IMR-90 (cell line): ENCODE measurements at regions not wholly inside any gene's neighbourhood (a gene's known extent, or its start where the extent isn't known, plus 50 kb on each side); places are given as distances from the start of the nearest gene placed in this dataset.

Experiments
- ATAC-seq: fragments of 200-7000 bp; cut with Tn5 transposase; 2 replicates; pipeline ENCODE4 v1.9.1; 2020; ENCODE audit warnings: low read depth, mild to moderate bottlenecking, moderate library complexity
- BruUV-seq: library from RNA; stranded (reverse); fragments of 400-500 nt; replicated peaks from 2 replicates; lab custom pipeline; 2021; lab: Mats Ljungman, UMichigan
- CTCF ChIA-PET: fragments of 300-600 bp; formaldehyde crosslinking; extraction: SDS; loops from one replicate; lab custom pipeline; 2021; ENCODE audit warnings: antibody characterized with exemption; lab: Yijun Ruan, JAX
- POLR2A ChIA-PET: fragments of 300-600 bp; sonication (Branson Sonifier 250); formaldehyde crosslinking; loops from one replicate; lab custom pipeline; 2022; ENCODE audit warnings: antibody characterized with exemption; ENCODE audit not compliant: unreplicated experiment; lab: Charles Lee
- DNase-seq: peaks from one replicate; pipeline ENCODE4 v3.0.0; 2013
- H2AFZ ChIP-seq: replicated peaks from 2 replicates; pipeline ENCODE3; 2013; ENCODE audit warnings: low read length, mild to moderate bottlenecking; ENCODE audit not compliant: poor library complexity
- H2AK5ac ChIP-seq: 2 replicates; pipeline ENCODE4 v1.6.1; 2013; ENCODE audit warnings: low read depth, low read length, inconsistent platforms
- H2AK9ac ChIP-seq: replicated peaks from 2 replicates; pipeline ENCODE3; 2013; ENCODE audit warnings: mild to moderate bottlenecking, low read depth, low read length, moderate library complexity; ENCODE audit not compliant: poor library complexity
- H2BK120ac ChIP-seq: 2 replicates; pipeline ENCODE4 v1.6.1; 2013; ENCODE audit warnings: low read depth, low read length, inconsistent platforms
- H2BK15ac ChIP-seq: 3 replicates; pipeline ENCODE4 v1.6.1; 2013; ENCODE audit warnings: low read depth, low read length, inconsistent platforms
- H2BK20ac ChIP-seq: 2 replicates; pipeline ENCODE4 v1.6.1; 2013; ENCODE audit warnings: low read depth, mild to moderate bottlenecking, inconsistent platforms, low read length, moderate library complexity
- H2BK5ac ChIP-seq: 2 replicates; pipeline ENCODE4 v1.6.1; 2013; ENCODE audit warnings: mild to moderate bottlenecking, low read depth, low read length, inconsistent platforms; ENCODE audit not compliant: poor library complexity, severe bottlenecking
- H3K14ac ChIP-seq: replicated peaks from 2 replicates; pipeline ENCODE4 v1.6.1; 2013; ENCODE audit warnings: low read depth, low read length, inconsistent platforms
- H3K18ac ChIP-seq: 2 replicates; pipeline ENCODE4 v1.6.1; 2013; ENCODE audit warnings: low read depth, low read length, control low read depth
- H3K23ac ChIP-seq: 2 replicates; pipeline ENCODE4 v1.6.1; 2013; ENCODE audit warnings: low read depth, low read length, inconsistent platforms
- H3K27ac ChIP-seq: 2 replicates; pipeline ENCODE4 v1.5.1; 2013; ENCODE audit warnings: mild to moderate bottlenecking, control low read depth, low read length; ENCODE audit not compliant: insufficient read depth
- H3K27me3 ChIP-seq: 2 replicates; pipeline ENCODE4 v1.6.1; 2013; ENCODE audit warnings: low read length; ENCODE audit not compliant: control insufficient read depth, insufficient read depth
- H3K36me3 ChIP-seq: 2 replicates; pipeline ENCODE4 v1.6.1; 2013; ENCODE audit warnings: low read length, mixed read lengths; ENCODE audit not compliant: control insufficient read depth, insufficient read depth
- H3K4ac ChIP-seq: 2 replicates; pipeline ENCODE4 v1.6.1; 2013; ENCODE audit warnings: low read depth, low read length, inconsistent platforms
- H3K4me1 ChIP-seq: 2 replicates; pipeline ENCODE4 v1.6.1; 2013; ENCODE audit warnings: low read length, mixed read lengths; ENCODE audit not compliant: control insufficient read depth, insufficient read depth
- H3K4me2 ChIP-seq: 2 replicates; pipeline ENCODE4 v1.6.1; 2013; ENCODE audit warnings: low read depth, mild to moderate bottlenecking, control low read depth, low read length, moderate library complexity
- H3K4me3 ChIP-seq: 2 replicates; pipeline ENCODE4 v1.5.1; 2013; ENCODE audit warnings: low read depth, mild to moderate bottlenecking, control low read depth, low read length, moderate library complexity; ENCODE audit not compliant: insufficient read depth
- H3K56ac ChIP-seq: 2 replicates; pipeline ENCODE4 v1.6.1; 2013; ENCODE audit warnings: low read length, inconsistent platforms; ENCODE audit not compliant: insufficient read depth; ENCODE audit errors: extremely low read depth
- H3K79me1 ChIP-seq, 2 experiments: 2 replicates each; pipeline ENCODE4 v1.6.1; 2013; ENCODE audit warnings: low read length in 2 of 2, inconsistent platforms in 1 of 2, low read depth in 1 of 2
- H3K9ac ChIP-seq: 2 replicates; pipeline ENCODE4 v1.6.1; 2013; ENCODE audit warnings: low read depth, low read length, control low read depth
- H3K9me1 ChIP-seq: 2 replicates; pipeline ENCODE4 v1.6.1; 2013; ENCODE audit warnings: low read length, inconsistent platforms; ENCODE audit not compliant: insufficient read depth
- H3K9me3 ChIP-seq: 2 replicates; pipeline ENCODE4 v1.6.1; 2013; ENCODE audit warnings: low read length; ENCODE audit not compliant: control insufficient read depth, insufficient read depth
- H4K20me1 ChIP-seq: 2 replicates; pipeline ENCODE4 v1.6.1; 2013; ENCODE audit warnings: low read length, inconsistent platforms; ENCODE audit not compliant: insufficient read depth
- H4K5ac ChIP-seq: 2 replicates; pipeline ENCODE4 v1.6.1; 2013; ENCODE audit warnings: mild to moderate bottlenecking, low read depth, low read length, control low read depth
- H4K8ac ChIP-seq, 2 experiments: 2 replicates each; pipeline ENCODE4 v1.6.1; 2013; ENCODE audit warnings: low read depth in 2 of 2, low read length in 2 of 2, control low read depth in 1 of 2, inconsistent platforms in 1 of 2
- H4K91ac ChIP-seq: 2 replicates; pipeline ENCODE4 v1.6.1; 2013; ENCODE audit warnings: low read depth, low read length, inconsistent platforms; ENCODE audit not compliant: insufficient read depth
- BHLHE40 ChIP-seq: fragments of 150-350 bp; IDR thresholded peaks from 2 replicates; pipeline ENCODE4 v1.6.1; 2016; ENCODE audit warnings: mild to moderate bottlenecking, low read depth, low read length
- NFE2L2 ChIP-seq: fragments of 150-350 bp; IDR thresholded peaks from 2 replicates; pipeline ENCODE4 v1.6.1; 2016; ENCODE audit warnings: low read depth, mild to moderate bottlenecking, low read length
- WGBS, 2 experiments: methylation state at CpG; one replicate each; pipeline versions ENCODE4 v1.1.5 to v1.1.7; 2013; ENCODE audit warnings: missing lambda C conversion rate in 2 of 2; ENCODE audit not compliant: insufficient read length in 1 of 2; ENCODE audit errors: extremely low coverage in 2 of 2; 5-methylcytosine and 5-hydroxymethylcytosine counted together
- dilution Hi-C: fragments of 300-500 bp; cut with HindIII; formaldehyde crosslinking; loops from one replicate; pipeline ENCODE4 v1.14.3; 2018; ENCODE audit warnings: low sequenced_read_pairs; ENCODE audit not compliant: unreplicated experiment
- in situ Hi-C: fragments of 300-500 bp; cut with MboI; formaldehyde crosslinking; loops from 3 replicates; pipeline ENCODE4 v1.14.3; 2019; ENCODE audit warnings: low sequenced_read_pairs, inconsistent platforms, mixed read lengths
- intact Hi-C: fragments of 100-400 bp; cut with micrococcal nuclease; formaldehyde crosslinking; loops from 2 replicates; pipeline ENCODE4 v1.10.0; 2022

DNA sequence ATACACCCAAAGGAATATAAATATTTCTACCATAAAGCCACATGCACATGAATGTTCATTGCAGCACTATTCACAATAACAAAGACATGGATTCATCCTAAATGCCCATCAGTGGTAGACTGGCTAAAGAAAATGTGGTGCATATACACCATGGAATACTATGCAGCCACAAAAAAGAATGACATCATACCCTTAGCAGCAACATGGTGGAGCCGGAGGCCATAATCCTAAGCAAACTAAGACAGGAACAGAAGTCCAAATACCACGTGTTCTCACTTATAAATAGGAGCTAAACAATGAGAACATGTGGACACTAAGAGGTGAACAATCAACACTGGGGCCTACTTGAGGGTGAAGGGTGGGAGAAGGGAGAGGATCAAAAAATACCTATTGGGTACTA, 198.5 kb downstream of the BMP4 start:
- ATAC-seq, result no peak
- no peak overlapping the region for H3K4me3 ChIP-seq
- H3K14ac ChIP-seq, result no peak overlapping the region
- dilution Hi-C loops (no loop called here), intact Hi-C loops (no loop called here), in situ Hi-C loops (no loop called here)
- H2AFZ ChIP-seq, result no peak overlapping the region
- H4K91ac ChIP-seq, result no peak overlapping the region
- no peak overlapping the region for H3K4me2 ChIP-seq
- no CpG with 5 or more reads among the region's 2 CpGs for WGBS, 2 experiments
- H4K5ac ChIP-seq, result no peak overlapping the region
- no peak for DNase-seq
- CTCF ChIA-PET, result no interaction called here
- H3K18ac ChIP-seq, result no peak overlapping the region
- H4K8ac ChIP-seq, result no peak overlapping the region
- no peaks in the 10 kb centered on the region for H3K9me1 ChIP-seq
- BruUV-seq, result no TSS peak
- H2AK9ac ChIP-seq, result no peak overlapping the region
- H3K27ac ChIP-seq, result no peak overlapping the region
- no peak overlapping the region for H2BK15ac ChIP-seq
- no peak overlapping the region for H2BK20ac ChIP-seq
- H3K9me3 ChIP-seq, result no peaks in the 10 kb centered on the region
- POLR2A ChIA-PET, result no interaction called here
- no peak overlapping the region for H3K23ac ChIP-seq
- no peaks in the 10 kb centered on the region for H3K4me1 ChIP-seq
- no peaks in the 10 kb centered on the region for H3K36me3 ChIP-seq
- H3K4ac ChIP-seq, result no peak overlapping the region
- H3K79me1 ChIP-seq, result no peaks in the 10 kb centered on the region
- no peaks in the 10 kb centered on the region for H3K27me3 ChIP-seq
- no peak overlapping the region for H3K56ac ChIP-seq
- TF ChIP-seq NFE2L2 (no peak), BHLHE40 (no peak)
- H3K9ac ChIP-seq, result no peak overlapping the region
- H2AK5ac ChIP-seq, result no peak overlapping the region
- no peak overlapping the region for H2BK120ac ChIP-seq
- no peak overlapping the region for H2BK5ac ChIP-seq
- H4K20me1 ChIP-seq, result no peaks in the 10 kb centered on the region
